Lower leg skin (tissue), 3 donors: ENCODE measurements at regions not wholly inside any gene's neighbourhood (a gene's known extent, or its start where the extent isn't known, plus 50 kb on each side); places are given as distances from the start of the nearest gene placed in this dataset.

Experiments used
- POLR2A ChIP-seq, 2 donors: fragments of 450-650 bp; IDR thresholded peaks; one replicate each; pipeline ENCODE4 v1.6.1; 2016 to 2017; ENCODE audit warnings: antibody characterized with exemption in 2 of 2, mild to moderate bottlenecking in 1 of 2, moderate library complexity in 1 of 2
- TF ChIP-seq, protein P1 (sequence below), 3 donors: fragments of 450-650 bp; IDR thresholded peaks; one replicate each; pipeline ENCODE4 v1.5.1; 2016; ENCODE audit warnings: antibody characterized with exemption in 3 of 3, mild to moderate bottlenecking in 3 of 3, moderate library complexity in 2 of 3

DNA sequence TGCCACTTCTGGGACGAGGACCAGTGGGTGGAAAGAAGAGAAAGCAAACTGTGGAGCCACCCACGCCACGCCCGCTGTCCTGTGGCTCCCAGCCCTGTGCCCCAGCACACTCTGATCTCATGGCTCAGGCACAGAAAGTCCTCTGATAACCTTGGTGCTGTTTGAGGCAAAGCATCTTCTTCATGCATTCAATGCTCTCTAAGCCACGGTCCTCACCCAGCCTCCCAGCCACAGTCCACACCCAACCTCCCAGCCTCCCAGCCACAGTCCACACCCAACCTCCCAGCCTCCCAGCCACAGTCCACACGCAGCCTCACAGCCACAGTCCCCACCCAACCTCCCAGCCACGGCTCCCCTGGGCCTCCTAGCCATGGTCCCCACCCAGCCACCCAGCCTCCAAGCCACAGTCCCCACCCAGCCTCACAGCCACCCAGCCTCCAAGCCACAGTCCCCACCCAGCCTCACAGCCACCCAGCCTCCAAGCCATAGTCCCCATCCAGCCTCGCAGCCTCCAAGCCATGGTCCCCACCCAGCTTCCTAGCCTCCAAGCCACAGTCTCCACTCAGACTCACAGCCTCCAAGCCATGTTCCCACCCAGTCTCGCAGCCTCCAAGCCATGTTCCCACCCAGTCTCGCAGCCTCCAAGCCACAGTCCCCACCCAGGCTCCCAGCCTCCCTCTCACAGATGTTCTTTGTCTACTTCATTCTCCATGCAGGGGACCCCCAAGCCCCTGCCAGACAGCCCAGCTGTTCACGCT is 74.9 kb downstream of the SOX1 start:
- TF ChIP-seq, protein P1, sequence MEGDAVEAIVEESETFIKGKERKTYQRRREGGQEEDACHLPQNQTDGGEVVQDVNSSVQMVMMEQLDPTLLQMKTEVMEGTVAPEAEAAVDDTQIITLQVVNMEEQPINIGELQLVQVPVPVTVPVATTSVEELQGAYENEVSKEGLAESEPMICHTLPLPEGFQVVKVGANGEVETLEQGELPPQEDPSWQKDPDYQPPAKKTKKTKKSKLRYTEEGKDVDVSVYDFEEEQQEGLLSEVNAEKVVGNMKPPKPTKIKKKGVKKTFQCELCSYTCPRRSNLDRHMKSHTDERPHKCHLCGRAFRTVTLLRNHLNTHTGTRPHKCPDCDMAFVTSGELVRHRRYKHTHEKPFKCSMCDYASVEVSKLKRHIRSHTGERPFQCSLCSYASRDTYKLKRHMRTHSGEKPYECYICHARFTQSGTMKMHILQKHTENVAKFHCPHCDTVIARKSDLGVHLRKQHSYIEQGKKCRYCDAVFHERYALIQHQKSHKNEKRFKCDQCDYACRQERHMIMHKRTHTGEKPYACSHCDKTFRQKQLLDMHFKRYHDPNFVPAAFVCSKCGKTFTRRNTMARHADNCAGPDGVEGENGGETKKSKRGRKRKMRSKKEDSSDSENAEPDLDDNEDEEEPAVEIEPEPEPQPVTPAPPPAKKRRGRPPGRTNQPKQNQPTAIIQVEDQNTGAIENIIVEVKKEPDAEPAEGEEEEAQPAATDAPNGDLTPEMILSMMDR (IDR thresholded peaks at IDR 0.05) = no peak
- no peak for TF ChIP-seq POLR2A (IDR thresholded peaks at IDR 0.05)
